HG03039 (cell line): ENCODE measurements at regions not wholly inside any gene's neighbourhood (a gene's known extent, or its start where the extent isn't known, plus 50 kb on each side); places are given as distances from the start of the nearest gene placed in this dataset.

ENCODE experiments used
- ATAC-seq: cut with Tn5 transposase; IDR thresholded peaks from one replicate; pipeline ENCODE4 v1.9.1; 2021; ENCODE audit warnings: mild to moderate bottlenecking, moderate library complexity; ENCODE audit not compliant: unreplicated experiment

DNA sequence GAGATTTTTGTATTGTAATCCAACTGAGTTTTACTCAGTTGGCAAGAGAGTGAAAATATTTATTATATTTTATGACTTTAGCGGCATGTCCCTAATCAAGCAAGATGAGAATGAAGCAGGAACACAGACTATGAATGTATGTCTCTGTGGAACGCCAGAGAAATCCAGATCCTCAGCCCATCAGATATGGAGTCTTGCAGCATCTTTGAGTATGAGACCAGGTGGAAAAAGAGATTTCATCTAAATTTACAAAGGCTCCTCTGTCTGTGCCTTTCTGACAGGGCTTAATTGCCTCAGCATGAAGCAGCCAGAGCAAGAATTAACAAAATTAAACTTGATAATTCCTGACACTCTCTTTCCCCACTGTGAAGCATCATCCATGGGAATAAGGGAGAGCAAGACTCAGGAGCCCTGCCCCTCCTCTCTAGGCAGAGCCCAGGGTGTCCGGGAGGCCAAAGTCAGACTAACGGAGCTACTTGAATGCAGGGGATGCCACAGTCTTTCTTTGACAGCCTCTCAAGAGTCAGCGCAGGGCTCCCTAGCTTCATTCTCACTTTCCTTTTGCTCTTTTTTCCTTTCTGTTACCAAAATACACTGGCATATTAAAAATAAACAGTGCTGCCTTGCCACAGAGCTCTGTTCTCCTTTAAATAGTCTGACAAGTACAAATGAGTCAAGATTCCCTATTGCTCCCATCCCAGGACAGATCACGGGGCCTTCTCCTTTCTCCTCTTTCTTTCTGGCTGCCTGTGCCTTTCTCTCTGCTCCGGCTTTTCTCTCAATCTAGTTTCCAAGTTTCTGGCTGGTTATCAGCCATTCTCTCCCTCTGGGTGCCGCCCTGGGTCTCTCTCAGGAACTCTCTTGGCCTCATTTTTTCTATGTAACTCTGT lies 132.2 kb upstream of the INHBA start:
- no peak for ATAC-seq

DNA sequence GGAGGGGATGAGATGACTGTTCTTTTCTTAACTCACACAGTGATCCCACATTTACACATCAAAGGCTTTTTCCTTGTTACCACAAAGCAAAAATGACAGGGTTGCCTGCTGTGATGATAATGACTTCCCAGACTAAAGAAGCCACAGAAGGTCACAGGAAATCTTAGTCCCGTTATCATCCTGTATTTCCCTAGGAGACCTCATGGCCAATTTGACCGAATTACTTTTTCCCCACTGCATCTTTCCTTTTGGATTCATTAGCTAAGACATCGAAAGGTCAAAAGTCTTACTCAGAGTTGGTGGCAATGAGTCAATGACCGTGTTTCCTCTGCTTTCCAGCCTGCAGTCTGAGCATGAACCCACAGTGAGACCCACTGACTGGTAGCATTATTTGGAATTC lies 130.1 kb upstream of the INHBA start:
- no peak for ATAC-seq

DNA sequence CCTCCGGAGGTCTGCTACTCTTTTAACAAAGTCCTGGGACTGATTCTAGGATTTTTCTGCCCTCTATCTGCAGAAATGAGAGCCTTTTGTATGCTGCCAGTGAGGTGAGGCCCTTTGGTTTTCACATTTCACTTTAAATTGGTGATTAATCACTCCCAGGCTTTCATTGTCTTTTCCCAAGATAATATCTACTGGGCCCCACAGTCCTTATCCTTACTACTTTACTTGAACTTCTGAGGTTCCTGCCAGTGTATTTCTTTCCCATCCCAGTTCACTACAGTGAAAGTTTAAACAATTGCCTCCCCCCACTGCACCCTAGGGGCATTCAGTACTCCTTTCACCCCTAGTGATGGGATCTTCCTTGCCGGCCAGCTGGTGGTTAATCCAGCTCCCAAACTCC lies 127.4 kb upstream of the INHBA start:
- ATAC-seq: no peak

DNA sequence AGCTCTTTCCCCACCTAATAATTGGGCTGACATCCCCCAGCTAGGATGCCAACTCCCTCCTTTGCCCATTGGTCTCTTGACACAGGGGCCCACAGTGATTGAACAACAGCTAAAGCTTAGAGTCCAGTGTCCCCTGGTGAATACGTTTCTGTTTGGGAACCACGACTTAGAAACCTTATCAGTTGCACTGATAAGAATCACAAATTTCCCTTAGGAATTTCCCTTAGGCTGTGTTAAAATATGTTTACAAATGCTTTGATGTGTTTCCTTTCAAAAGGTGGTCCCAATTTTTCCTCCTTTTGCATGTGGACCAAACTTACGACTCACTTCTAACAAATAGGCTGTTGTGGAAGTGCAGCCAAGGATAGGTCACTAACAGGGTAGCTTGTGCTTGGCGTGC lies 126.0 kb upstream of the INHBA start:
- no peak for ATAC-seq

DNA sequence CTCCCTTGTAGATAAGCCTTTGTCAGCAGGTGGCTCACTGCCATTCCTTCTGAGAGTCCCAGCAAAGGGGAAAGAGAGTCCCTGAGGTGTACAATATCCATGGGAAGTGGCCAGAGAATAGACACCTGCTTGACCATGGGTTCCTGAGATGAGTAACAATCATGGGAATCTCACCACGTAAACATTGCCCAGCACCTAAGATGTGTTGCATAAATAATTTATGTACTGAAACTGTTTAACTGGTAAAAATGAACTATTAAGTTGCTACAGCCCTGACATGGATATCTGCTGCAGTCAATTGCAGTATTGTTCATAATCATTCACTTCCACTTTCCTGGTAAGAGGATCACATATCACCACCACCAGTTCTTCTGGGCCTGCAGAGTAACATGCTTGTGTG lies 123.8 kb upstream of the INHBA start:
- no peak for ATAC-seq

DNA sequence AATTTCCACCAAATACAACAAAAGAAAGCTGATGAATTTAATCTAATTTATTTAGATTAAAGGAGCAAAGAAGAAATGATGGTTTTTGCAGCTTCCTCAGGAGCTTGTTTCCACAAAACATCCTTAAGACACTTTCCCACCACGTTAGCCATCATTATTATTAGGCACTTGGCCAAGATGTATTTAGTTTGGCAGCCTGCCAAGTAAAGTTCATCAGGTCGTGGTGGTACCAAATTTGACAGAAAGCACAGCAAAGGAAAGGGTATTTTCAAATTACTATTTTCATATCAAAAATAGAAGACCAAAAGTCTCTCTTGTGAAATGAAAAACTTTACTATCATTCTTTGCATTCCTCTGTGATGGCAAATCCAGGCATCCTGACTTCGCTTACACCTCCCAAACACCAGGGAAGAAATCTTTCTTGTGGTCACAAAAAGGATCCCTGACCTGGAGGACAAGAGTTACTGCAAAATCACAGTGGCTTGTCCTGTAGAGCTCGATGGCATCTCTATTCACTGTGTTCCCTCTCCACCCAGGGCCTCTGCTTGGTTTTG lies 123.1 kb upstream of the INHBA start:
- no peak for ATAC-seq

DNA sequence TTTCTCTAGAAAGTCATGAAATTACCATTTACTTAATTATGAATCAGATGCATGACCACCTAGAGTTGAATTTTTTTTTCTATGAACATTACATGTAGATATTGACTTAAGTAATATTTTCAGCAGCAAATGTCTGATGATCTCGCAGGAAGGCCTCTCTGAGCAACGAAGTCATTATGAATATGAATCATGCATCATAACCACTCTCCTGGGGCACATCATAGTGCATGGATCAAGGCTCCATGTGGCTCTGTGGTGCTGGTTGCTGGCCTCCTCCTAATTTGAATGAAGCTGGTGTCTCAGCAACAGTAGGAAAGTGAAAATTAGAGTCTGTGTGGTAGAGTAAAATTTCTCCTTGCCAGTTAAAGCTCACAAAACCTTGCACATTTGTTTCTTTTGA lies 121.4 kb upstream of the INHBA start:
- ATAC-seq: no peak

DNA sequence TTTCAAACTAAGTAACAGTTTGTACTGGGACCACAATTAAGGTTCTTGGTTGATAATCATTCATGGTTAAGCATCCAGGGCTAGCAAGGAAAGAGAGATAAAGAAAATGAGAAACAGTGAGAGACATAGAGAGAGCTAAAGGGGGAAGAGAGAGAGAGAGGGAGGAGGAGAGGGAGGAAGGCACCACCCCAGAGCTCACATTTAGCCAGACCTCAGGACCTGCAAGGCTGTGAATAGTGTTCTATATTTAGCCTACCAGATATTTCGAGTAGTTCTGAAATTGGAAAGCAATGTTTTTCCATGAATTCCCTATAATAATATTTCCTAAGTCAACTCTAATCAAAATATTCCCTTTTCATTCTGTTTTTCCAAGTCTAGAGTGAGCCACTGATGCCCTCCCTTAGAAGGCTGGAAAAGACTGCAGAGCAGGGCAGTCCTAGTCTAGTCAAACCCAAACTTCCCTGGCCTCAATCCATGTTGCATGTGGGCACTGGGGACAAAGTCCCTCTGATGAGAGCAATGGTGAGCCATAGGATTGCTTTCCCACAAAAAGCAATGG lies 119.4 kb upstream of the INHBA start:
- ATAC-seq: no peak

DNA sequence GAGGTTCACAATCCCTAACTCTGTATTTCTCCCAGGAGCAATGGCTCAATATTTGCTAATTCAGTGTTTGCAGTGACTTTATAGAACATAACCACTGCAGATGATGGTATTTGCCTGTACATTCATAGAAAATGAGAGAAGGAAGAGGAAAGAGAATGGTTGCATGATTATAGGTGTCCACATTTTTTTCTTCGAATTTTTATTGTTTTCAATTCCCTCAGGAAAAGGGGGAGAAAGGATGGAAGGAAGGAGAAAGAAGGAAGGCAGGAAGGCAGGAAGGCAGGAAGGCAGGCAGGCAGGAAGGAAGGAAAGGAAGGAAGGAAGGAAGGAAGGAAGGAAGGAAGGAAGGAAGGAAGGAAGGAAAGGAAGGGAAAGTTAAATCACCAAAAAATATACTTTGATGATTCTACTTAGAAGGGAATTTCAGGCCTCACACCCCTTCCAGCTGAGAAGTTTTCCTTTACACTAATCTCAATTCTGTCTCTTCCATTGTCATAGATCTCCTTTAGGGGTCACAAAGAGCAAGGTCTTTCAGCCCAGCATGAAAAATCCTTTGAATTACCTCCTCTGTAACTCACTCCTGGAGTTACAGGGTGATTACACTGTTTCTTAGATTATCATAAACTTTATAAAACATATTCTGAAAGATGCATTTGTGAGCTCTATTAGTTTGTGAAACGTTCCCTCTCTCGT lies 118.8 kb upstream of the INHBA start:
- no peak for ATAC-seq

DNA sequence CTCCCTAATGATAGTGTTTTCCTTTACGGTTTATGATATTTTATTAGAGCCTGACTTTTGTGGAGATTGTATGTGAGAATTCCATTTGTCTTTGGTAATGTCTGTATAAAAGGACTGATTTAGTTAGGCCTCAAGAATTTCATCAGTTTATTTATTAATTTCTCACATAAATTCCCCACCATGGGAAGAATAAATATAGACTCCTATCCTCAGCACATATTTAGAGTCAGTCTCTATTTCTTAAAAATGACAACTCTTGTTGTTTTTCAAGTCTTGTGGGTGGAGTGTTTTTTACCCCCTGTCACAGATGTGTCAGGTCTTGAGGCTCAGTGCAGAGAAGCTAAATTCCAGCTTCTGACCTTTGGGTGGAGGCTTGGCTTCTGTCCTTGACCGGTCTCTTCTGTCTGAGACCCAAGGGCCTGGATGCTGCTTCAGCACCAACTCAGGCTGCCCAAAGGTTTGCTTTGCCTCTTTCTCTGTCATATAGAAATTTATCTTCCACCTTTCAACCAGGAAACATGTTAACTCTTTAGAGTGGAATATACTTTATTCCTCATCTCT lies 117.3 kb upstream of the INHBA start:
- ATAC-seq: no peak

DNA sequence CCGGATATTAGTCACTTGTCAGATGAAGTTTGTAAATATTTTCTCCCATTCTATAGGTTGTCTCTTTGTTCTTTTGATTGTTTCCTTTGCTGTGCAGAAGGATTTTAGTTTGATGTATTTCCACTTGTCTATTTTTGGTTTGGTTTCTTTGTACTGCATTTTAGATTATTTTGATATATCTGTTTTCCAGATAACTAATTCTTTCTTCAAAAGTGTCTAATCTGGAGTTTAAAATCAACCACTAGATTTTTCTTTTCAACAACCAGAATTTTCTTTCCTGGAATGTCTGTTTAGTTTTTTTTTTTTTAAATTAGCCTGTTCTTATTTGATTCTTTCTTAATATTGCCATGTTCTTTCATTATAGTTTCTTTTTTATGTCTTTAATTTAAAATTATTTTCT lies 116.8 kb upstream of the INHBA start:
- ATAC-seq: no peak

DNA sequence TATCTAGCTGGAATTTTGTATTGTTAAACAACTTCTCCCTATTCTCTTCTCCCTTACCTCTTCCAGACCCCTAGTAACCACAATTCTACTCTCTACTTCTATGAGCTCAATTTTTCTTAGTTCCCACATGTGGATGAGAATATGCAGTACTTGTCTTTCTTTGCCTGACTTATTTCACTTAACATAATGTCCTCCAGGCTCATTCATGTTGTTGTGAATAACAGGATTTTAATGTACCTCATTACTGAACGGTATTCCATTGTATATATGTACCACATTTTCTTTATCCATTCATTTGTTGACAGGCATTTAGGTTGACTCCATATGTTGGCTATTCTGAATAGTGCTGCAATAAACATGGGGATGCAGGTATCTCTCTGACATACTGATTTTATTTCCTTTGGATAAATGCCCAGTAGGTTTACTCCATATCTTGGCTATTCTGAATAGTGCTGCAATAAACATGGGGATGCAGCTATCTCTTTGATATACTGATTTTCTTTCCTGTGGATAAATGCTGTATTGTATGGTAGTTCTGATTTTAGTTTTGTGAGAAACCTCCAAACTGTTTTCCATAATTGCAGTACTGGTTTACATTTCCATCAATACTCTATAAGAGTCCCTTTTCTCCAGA lies 116.0 kb upstream of the INHBA start:
- ATAC-seq: no peak

DNA sequence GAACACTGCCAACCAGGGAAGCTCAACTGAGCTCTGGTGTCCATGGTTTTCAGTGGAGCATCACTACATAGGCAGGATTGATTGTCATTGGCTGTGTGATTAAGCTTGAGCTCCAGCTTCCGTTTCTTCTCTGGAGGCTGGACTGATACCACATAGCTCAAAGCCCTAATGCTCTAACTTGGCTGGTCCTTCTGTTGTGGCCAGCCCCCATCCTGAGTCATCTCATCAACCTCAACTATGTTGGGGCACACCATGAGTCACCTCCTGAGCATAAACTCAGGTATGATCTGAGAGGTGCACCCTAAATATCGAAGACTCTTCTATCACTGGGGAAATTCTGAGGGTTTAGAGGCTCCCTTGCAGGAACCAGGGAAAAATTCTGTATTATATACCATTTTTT lies 114.5 kb upstream of the INHBA start:
- ATAC-seq: peak; percentile 81

DNA sequence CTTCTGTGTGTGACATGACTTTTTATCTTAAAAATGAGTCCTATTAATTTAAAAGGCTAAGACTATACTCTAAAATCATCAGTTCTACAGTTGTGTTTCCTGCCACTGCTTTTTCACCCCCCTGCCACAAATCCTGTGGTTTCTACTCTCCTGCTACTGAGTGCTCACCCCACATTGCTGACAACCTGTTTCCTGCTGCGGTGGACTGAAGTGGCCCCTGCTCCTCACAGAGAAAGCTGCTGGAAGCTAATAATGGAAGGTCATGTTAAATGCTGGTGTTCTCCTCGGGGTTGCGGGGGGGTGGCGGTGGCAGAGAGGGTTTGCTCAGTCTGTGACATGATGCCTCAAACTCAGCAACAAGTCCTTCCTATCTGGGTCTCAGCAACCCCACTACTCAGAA lies 113.2 kb upstream of the INHBA start:
- no peak for ATAC-seq

DNA sequence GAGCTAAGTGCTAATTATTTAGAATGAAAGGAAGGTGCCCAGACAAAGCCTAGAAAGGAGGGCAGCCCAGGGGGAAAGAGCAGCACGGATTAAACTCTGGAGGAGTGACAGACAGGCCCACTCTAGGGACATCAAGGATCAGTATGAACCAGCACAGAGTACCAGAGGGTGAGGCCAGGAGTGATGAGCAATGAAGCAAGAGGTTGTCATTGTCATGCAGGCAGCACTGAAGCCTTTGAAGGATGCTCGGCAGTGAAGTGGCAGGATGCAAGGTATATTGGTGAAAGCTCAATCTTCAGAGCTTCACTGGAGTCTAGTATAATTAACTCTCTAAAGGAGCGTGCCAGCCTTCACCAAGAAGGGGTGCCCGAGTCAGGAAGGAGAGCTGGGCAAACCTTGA lies 112.0 kb upstream of the INHBA start:
- no peak for ATAC-seq

DNA sequence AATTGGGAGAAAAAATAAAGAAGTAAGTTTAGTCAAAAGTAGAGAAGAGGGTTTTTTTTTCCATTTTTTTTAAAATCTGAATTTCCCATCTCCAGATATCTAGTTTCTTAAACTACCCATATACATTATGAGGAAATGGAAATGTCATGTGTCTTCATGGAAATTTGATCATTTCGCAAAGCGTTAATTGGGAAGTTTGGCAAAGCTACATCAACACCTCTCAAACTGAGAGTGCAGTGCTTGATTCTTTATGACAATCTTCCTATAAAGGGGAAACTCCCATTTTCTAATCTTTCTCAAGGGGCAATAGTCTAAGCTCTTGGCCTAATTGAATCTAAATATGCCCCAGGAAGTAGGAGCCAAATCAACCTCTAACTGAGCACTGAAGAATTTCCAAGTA lies 110.4 kb upstream of the INHBA start:
- no peak for ATAC-seq

DNA sequence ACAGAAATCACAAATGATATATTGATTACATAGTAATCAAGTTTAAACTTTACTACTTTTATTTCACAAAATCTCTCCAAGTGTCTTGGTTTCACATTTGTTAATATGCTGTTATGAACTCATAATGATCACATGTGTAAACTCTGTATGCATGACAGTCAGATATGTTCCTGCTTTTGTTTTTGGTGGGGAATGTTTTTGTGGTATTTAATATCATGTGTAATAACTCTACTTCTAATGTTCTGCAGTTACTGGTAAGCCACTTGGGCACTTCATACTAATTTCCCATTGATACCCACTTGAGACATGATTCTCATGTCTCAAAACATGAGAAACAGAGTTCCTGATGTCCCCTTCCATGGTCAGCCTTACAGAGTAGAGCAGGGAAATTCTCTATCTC lies 109.1 kb upstream of the INHBA start:
- no peak for ATAC-seq

DNA sequence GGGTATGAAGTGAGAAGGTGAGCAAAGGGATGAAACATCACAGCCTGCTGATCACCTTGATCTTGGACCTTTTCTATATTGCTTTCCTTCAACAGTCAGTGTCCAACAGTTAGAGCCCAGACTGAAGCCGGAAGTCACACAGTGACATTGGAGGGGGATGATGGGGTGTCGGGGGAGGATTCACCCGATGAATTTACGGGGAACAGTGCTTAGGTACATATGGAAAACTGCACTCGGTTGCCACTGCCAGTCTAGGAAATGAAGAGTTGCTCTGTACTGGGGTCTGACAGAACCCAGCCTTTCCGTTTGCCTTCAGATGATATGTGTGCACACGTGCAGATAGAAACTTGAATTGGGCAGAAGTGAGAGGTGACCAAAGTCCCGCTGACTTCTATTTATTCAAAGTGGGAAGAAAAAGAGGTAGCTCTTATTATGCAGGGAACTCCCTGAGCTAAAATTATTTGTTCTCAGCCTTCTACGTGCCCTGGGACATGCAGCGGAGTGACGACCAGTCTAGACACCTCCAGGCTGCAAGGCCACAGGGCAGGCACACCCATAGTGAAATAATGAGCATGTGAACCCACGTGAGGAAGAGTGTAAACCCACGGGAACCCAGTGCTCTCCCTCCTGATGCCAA lies 107.2 kb upstream of the INHBA start:
- ATAC-seq: peak; percentile 91

DNA sequence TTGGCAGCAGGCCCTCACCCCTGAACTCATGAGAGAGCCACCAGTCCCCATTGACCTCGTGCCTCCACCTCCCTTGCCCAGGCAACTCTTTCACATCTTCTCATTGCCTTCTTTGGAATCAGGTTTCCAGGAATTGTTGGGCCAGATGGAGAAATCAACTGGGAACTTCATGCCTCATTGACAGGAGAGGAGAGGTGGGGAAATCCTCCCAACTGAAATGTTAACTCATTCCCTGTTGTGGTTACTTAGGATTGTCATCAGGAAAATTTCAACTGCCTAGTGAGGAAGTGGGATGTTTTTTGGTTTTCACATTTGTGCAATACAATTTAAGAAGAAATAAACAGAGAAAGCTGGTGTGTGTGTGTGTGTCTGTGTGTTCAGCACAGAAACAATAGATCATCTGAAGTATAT lies 106.6 kb upstream of the INHBA start:
- no peak for ATAC-seq

DNA sequence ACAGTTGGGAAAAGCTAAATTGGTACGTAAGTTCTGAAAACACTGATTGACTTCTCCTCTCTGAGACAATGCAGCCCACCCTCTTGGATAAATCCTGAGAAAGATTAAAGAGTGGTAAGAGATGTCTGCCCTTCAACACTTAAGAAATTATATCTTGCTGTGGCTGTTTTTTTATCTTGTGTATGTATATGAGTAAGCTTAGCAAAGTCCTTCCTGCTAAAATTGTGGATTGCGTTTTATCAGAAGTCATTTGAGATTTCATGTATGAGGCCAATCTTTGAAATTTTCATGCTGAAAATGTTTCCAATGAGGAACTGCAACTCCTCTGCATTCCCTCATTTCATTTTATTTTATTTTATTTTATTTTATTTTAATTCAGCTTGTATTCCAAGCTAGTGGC lies 106.2 kb upstream of the INHBA start:
- ATAC-seq: no peak

DNA sequence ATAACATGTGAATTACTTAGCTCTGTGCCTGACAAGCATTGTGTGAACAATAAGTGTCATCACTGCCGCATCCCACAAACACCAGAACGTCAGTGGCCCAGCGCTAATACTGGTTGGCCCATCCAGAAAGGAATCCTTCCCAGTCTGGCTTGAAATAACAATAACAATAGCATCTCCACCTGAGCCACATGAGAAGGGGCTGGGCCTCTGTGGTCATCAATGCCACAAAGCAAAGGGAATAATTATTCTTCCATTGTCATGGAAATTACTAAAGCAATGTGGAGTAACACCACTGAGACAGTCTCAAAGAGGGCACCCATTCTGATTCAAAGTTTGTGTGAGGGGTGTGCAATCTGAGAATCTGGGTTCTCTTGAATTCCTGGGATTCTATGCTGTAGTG lies 105.7 kb upstream of the INHBA start:
- ATAC-seq: no peak
